ENCODE measurements at regions not wholly inside any gene's neighbourhood (a gene's known extent, or its start where the extent isn't known, plus 50 kb on each side); places are given as distances from the start of the nearest gene placed in this dataset.
"Not testable (repeated sequence)": the region's sequence is repeated elsewhere in the genome, so short reads cannot be mapped to it uniquely, and the experiment has no call there.

DNA sequence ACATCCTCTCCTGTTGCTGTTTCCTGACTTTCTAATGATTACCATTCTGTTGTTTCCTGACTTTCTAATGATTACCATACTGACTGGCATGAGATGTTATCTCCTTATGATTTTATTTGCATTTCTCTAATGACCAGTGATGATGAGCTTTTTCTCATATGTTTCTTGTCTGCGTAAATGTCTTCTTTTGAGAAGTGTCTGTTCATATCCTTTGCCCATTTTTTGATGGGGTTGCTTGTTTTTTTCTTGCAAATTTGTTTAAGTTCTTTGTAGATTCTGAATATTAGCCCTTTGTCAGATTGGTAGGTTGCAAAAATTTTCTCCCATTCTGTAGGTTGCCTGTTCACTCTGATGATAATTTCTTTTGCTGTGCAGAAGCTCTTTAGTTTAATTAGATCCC lies 1216.5 kb downstream of the BRINP3 start:
- not testable (repeated sequence) for TF ChIP-seq CTCF (conservative IDR thresholded peaks at IDR 0.05; ENCODE audit: low read length); EZH2phosphoT487 (IDR thresholded peaks at IDR 0.05; ENCODE audit: borderline replicate concordance, low read depth, low read length)

Data from OCI-LY7 (cell line).